ENCODE measurements at regions not wholly inside any gene's neighbourhood (a gene's known extent, or its start where the extent isn't known, plus 50 kb on each side); places are given as distances from the start of the nearest gene placed in this dataset.

- Histone ChIP-seq H3K36me3 (ENCODE audit: control insufficient read depth, insufficient read depth, low read length) (no peaks in the 10 kb centered on the region), H3K27ac (ENCODE audit: low read length) (no peak overlapping the region), H3K27me3 (ENCODE audit: control insufficient read depth, insufficient read depth, low read length) (no peaks in the 10 kb centered on the region), H3K9me3 (replicated peaks; ENCODE audit: control insufficient read depth, low read depth, low read length) (no peaks in the 10 kb centered on the region), H3K4me3 (ENCODE audit: low read length) (no peak overlapping the region), H3K4me1 (ENCODE audit: control insufficient read depth, insufficient read depth, low read length) (no peaks in the 10 kb centered on the region)
- 0% methylated on average over 1 of the region's 7 CpGs for WGBS (ENCODE audit: insufficient coverage)
- peak; percentile 79 for DNase-seq
Measured at GRCh38 chr10:25875556-25876165, 58.4 kb upstream of the MYO3A start.

- Histone ChIP-seq H3K4me3 (ENCODE audit: low read length) (no peak overlapping the region), H3K4me1 (ENCODE audit: control insufficient read depth, insufficient read depth, low read length) (no peaks in the 10 kb centered on the region), H3K36me3 (ENCODE audit: control insufficient read depth, insufficient read depth, low read length) (no peaks in the 10 kb centered on the region), H3K27ac (ENCODE audit: low read length) (no peak overlapping the region), H3K9me3 (replicated peaks; ENCODE audit: control insufficient read depth, low read depth, low read length) (no peaks in the 10 kb centered on the region), H3K27me3 (ENCODE audit: control insufficient read depth, insufficient read depth, low read length) (no peaks in the 10 kb centered on the region)
- no peak for DNase-seq
Measured at GRCh38 chr10:25877296-25877695, 56.7 kb upstream of the MYO3A start.
